ENCODE measurements at regions not wholly inside any gene's neighbourhood (a gene's known extent, or its start where the extent isn't known, plus 50 kb on each side); places are given as distances from the start of the nearest gene placed in this dataset.

DNA sequence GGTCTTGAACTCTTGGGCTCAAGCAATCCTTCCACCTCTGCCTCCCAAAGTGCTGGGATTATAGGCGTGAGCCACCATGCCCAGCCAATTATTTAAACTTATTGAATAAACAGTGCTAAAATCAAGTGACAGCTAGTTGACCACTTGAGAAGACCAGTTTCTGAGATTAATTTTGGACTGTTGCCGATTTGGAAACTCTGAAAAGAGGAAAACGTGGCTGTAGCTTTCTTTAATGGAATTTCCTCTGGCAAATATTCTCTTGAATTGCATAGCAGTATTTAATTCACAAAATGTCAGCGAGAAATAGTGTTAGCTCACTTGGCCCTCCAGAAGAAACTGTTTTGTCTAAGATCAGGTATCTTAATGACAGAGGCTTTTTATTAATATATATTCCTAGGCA, 754.5 kb downstream of the HDGFL1 start:
- H2AK9ac ChIP-seq (replicated peaks; ENCODE audit: low read depth, low read length, poor library complexity) = no peak overlapping the region
- no peak for ATAC-seq (ENCODE audit: low read depth)
- TF ChIP-seq CHD1 (IDR thresholded peaks at IDR 0.05; ENCODE audit: low read depth, low read length) (no peak), SMC3 (IDR thresholded peaks at IDR 0.05; ENCODE audit: low read depth, low read length) (no peak), BHLHE40 (IDR thresholded peaks at IDR 0.05; ENCODE audit: low read depth, low read length) (no peak), RAD21 (IDR thresholded peaks at IDR 0.05; ENCODE audit: low read length) (no peak), CEBPB (IDR thresholded peaks at IDR 0.05; ENCODE audit: low read depth, low read length) (no peak), MAZ (IDR thresholded peaks at IDR 0.05; ENCODE audit: borderline replicate concordance, low read depth, low read length) (no peak), FOS (IDR thresholded peaks at IDR 0.05; ENCODE audit: low read depth, low read length) (no peak), RFX5 (IDR thresholded peaks at IDR 0.05; ENCODE audit: low read depth, low read length) (no peak), RCOR1 (IDR thresholded peaks at IDR 0.05; ENCODE audit: insufficient replicate concordance, low read length) (no peak), POLR2A (IDR thresholded peaks at IDR 0.05; ENCODE audit: low read depth, low read length) (no peak)
- H4K91ac ChIP-seq (ENCODE audit: insufficient read depth, low read depth, low read length) = no peak overlapping the region
- dilution Hi-C loops (cut with HindIII; ENCODE audit: low sequenced_read_pairs, unreplicated experiment) = no loop called here
- H3K4me3 ChIP-seq (ENCODE audit: insufficient read depth, low read depth, low read length) = no peak overlapping the region
- H3K9me3 ChIP-seq (ENCODE audit: control insufficient read depth, insufficient read depth, low read length) = no peaks in the 10 kb centered on the region
- intact Hi-C loops (cut with micrococcal nuclease) = no loop called here
- H2BK15ac ChIP-seq (ENCODE audit: low read depth, low read length) = no peak overlapping the region
- H3K56ac ChIP-seq (ENCODE audit: extremely low read depth, insufficient read depth, low read length) = no peak overlapping the region
- H3K4me1 ChIP-seq (ENCODE audit: control insufficient read depth, insufficient read depth, low read length) = no peaks in the 10 kb centered on the region
- in situ Hi-C loops (cut with MboI; ENCODE audit: low sequenced_read_pairs) = no loop called here
- H4K5ac ChIP-seq (ENCODE audit: low read depth, low read length) = no peak overlapping the region
- no peak for DNase-seq
- H3K18ac ChIP-seq (ENCODE audit: low read depth, low read length) = no peak overlapping the region
- H3K27me3 ChIP-seq (ENCODE audit: control insufficient read depth, insufficient read depth, low read length) = no peaks in the 10 kb centered on the region
- WGBS, 2 experiments (ENCODE audit: extremely low coverage in 2 of 2, insufficient read length in 1 of 2) = no CpG with 5 or more reads among the region's 4 CpGs
- no peak overlapping the region for H3K27ac ChIP-seq (ENCODE audit: insufficient read depth, low read length)
- H3K4me2 ChIP-seq (ENCODE audit: low read depth, low read length) = no peak overlapping the region
- no peak overlapping the region for H2AK5ac ChIP-seq (ENCODE audit: low read depth, low read length)
- ChIA-PET POLR2A (ENCODE audit: unreplicated experiment) (no interaction called here), CTCF (no interaction called here)
- no peak overlapping the region for H2BK120ac ChIP-seq (ENCODE audit: low read depth, low read length)
- H3K9me1 ChIP-seq (ENCODE audit: insufficient read depth, low read length) = no peaks in the 10 kb centered on the region
- H4K20me1 ChIP-seq (ENCODE audit: insufficient read depth, low read length) = no peaks in the 10 kb centered on the region
- no peak overlapping the region for H2BK5ac ChIP-seq (ENCODE audit: low read depth, low read length, poor library complexity, severe bottlenecking)
- no peak overlapping the region for H3K4ac ChIP-seq (ENCODE audit: low read depth, low read length)
- no peak overlapping the region for H3K23ac ChIP-seq (ENCODE audit: low read depth, low read length)
- no peak overlapping the region for H3K14ac ChIP-seq (replicated peaks; ENCODE audit: low read depth, low read length)
- no TSS peak for BruUV-seq (replicated peaks)
- no peaks in the 10 kb centered on the region for H3K36me3 ChIP-seq (ENCODE audit: control insufficient read depth, insufficient read depth, low read length)
- H3K9ac ChIP-seq (ENCODE audit: low read depth, low read length) = no peak overlapping the region
- H3K79me1 ChIP-seq (ENCODE audit: low read depth in 1 of 2, low read length in 2 of 2) = no peaks in the 10 kb centered on the region
- no peak overlapping the region for H2BK20ac ChIP-seq (ENCODE audit: low read depth, low read length)
- H2AFZ ChIP-seq (replicated peaks; ENCODE audit: low read length, poor library complexity) = no peak overlapping the region
- no peak overlapping the region for H4K8ac ChIP-seq (ENCODE audit: low read depth in 2 of 2, low read length in 2 of 2)
